ENCODE measurements at regions not wholly inside any gene's neighbourhood (a gene's known extent, or its start where the extent isn't known, plus 50 kb on each side); places are given as distances from the start of the nearest gene placed in this dataset.

DNA sequence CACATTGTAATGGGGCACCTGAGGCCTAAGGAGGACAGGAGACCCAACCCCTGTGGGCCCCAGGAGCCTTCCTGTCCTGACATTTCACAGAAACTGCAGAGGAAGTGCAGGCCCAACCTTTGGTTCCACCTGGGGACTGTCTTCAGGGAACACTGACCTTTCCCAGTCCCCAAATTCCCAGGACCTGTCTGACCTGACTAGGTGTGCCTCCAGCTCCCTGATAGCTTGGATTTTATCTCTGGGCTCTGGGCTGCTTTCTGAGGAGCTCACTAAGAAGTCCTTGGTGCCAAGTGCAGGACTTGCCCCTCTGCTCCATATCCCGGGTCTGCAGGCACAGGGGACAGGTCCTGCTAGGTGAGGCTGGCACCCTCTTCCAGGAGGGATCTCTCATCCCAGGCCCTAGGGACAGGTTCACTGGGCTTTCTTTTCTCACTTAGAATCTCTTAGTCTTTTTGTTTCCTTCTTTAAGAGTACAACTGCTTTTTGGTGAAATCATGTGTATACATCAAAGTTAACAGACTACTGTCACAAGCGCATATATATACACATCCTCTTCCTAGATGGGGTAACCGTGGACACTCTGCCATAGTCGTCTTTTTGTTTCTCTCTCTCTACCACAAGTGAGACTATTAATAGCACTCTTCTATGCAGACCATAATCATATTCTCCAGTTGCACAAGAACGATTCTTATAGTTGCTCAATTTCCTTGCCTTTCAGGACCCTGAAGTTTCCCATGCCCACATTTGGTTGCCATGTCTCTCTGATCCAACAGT, 72.0 kb upstream of the IGLL5 start:
- TF ChIP-seq, protein P1, sequence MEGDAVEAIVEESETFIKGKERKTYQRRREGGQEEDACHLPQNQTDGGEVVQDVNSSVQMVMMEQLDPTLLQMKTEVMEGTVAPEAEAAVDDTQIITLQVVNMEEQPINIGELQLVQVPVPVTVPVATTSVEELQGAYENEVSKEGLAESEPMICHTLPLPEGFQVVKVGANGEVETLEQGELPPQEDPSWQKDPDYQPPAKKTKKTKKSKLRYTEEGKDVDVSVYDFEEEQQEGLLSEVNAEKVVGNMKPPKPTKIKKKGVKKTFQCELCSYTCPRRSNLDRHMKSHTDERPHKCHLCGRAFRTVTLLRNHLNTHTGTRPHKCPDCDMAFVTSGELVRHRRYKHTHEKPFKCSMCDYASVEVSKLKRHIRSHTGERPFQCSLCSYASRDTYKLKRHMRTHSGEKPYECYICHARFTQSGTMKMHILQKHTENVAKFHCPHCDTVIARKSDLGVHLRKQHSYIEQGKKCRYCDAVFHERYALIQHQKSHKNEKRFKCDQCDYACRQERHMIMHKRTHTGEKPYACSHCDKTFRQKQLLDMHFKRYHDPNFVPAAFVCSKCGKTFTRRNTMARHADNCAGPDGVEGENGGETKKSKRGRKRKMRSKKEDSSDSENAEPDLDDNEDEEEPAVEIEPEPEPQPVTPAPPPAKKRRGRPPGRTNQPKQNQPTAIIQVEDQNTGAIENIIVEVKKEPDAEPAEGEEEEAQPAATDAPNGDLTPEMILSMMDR (conservative IDR thresholded peaks at IDR 0.05; ENCODE audit: low read depth, low read length): no peak
- no peak for TF ChIP-seq EZH2 (IDR thresholded peaks at IDR 0.05; ENCODE audit: borderline replicate concordance, low read depth, low read length, poor library complexity, severe bottlenecking)

Measured in A673 (cell line).